Naive thymus-derived CD4-positive, alpha-beta T cell (primary cell): ENCODE measurements at regions not wholly inside any gene's neighbourhood (a gene's known extent, or its start where the extent isn't known, plus 50 kb on each side); places are given as distances from the start of the nearest gene placed in this dataset.
A peak's percentile ranks its signal among the peaks of the same experiment; 100 is the strongest.
"Not testable (repeated sequence)": the region's sequence is repeated elsewhere in the genome, so short reads cannot be mapped to it uniquely, and the experiment has no call there.

Experiments used
- ATAC-seq: fragments of 150-1000 bp; cut with Tn5 transposase; 2 replicates; pipeline ENCODE4 v1.10.0; 2021; ENCODE audit warnings: mild to moderate bottlenecking, moderate library complexity
- CTCF ChIA-PET: fragments of 350-600 bp; sonication (Branson Sonifier 250); formaldehyde crosslinking; loops from one replicate; lab custom pipeline; 2021; ENCODE audit warnings: antibody characterized with exemption; lab: Charles Lee
- POLR2A ChIA-PET: fragments of 350-600 bp; sonication (Branson Sonifier 250); formaldehyde crosslinking; loops from one replicate; lab custom pipeline; 2021; ENCODE audit warnings: antibody characterized with exemption, inconsistent platforms; lab: Charles Lee
- DNase-seq, 9 donors: peaks; one replicate each; pipeline versions ENCODE4 v3.0.0 to v3.0.0-alpha.2; 2020 to 2022; ENCODE audit warnings: mixed read lengths in 1 of 9
- H3K27ac ChIP-seq: one replicate; pipeline ENCODE4 v1.7.0; 2013; ENCODE audit warnings: mild to moderate bottlenecking, low read depth, low read length, moderate library complexity
- H3K27me3 ChIP-seq, 2 donors: one replicate each; pipeline ENCODE4 v1.7.0; 2013; ENCODE audit warnings: low read length in 2 of 2, mild to moderate bottlenecking in 2 of 2, moderate library complexity in 2 of 2; ENCODE audit not compliant: control insufficient read depth in 2 of 2, insufficient read depth in 2 of 2
- H3K36me3 ChIP-seq, 3 experiments: 1 replicate in 2 of 3; 2 replicates in 1 of 3; pipeline ENCODE4 v1.7.0; 2013; ENCODE audit warnings: low read length in 3 of 3, mild to moderate bottlenecking in 3 of 3, moderate library complexity in 1 of 3; ENCODE audit not compliant: insufficient read depth in 3 of 3, control insufficient read depth in 2 of 3
- H3K4me1 ChIP-seq, 2 donors: one replicate each; pipeline ENCODE4 v1.7.0; 2013; ENCODE audit warnings: low read length in 2 of 2, mild to moderate bottlenecking in 2 of 2, moderate library complexity in 1 of 2; ENCODE audit not compliant: control insufficient read depth in 2 of 2, insufficient read depth in 2 of 2
- H3K4me3 ChIP-seq: 2 replicates; pipeline ENCODE4 v1.7.0; 2013; ENCODE audit warnings: mild to moderate bottlenecking, low read length
- H3K9me3 ChIP-seq, 3 experiments: 1 replicate in 2 of 3; 2 replicates in 1 of 3; pipeline ENCODE4 v1.7.0; 2013; ENCODE audit warnings: low read length in 3 of 3; ENCODE audit not compliant: control insufficient read depth in 2 of 3
- H3K27ac Mint-ChIP-seq, 9 donors: one replicate each; pipeline ENCODE4 v1.8.0; 2020 to 2022; ENCODE audit warnings: mixed read lengths in 9 of 9, mild to moderate bottlenecking in 8 of 9, moderate library complexity in 5 of 9, inconsistent platforms in 2 of 9
- H3K27me3 Mint-ChIP-seq, 5 donors: one replicate each; pipeline ENCODE4 v1.8.0; 2021 to 2022; ENCODE audit warnings: mixed read lengths in 5 of 5, mild to moderate bottlenecking in 1 of 5
- H3K36me3 Mint-ChIP-seq, 5 donors: one replicate each; pipeline ENCODE4 v1.8.0; 2020 to 2022; ENCODE audit warnings: mixed read lengths in 5 of 5, mild to moderate bottlenecking in 3 of 5, inconsistent platforms in 1 of 5
- H3K4me1 Mint-ChIP-seq, 7 donors: one replicate each; pipeline ENCODE4 v1.8.0; 2020 to 2022; ENCODE audit warnings: mixed read lengths in 7 of 7, mild to moderate bottlenecking in 3 of 7, inconsistent platforms in 1 of 7
- H3K4me3 Mint-ChIP-seq, 10 donors: one replicate each; pipeline ENCODE4 v1.8.0; 2020 to 2022; ENCODE audit warnings: mild to moderate bottlenecking in 10 of 10, mixed read lengths in 10 of 10, moderate library complexity in 6 of 10, inconsistent platforms in 2 of 10
- H3K9me3 Mint-ChIP-seq, 11 donors: one replicate each; pipeline ENCODE4 v1.8.0; 2020 to 2022; ENCODE audit warnings: mixed read lengths in 11 of 11, mild to moderate bottlenecking in 4 of 11, inconsistent platforms in 1 of 11, moderate library complexity in 1 of 11
- intact Hi-C, 2 donors: fragments of 100-400 bp; cut with micrococcal nuclease; formaldehyde crosslinking; loops; one replicate each; pipeline ENCODE4 v1.15.1; 2023

DNA sequence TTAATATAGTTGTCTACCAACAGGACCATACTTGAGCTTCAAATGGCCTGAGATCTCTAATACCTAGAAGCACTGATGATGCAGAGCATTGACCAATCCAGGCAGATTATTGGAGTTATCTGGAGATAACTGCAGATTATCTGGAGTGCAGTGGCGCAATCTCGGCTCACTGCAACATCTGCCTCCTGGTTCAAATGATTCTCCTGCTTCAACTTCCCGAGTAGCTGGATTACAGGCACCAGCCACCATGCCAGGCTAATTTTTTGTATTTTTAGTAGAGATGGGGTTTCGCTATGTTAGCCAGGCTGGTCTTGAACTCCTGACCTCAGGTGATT is 1225.4 kb upstream of the ZEB2 start:
- intact Hi-C loops, H3K4me3 Mint-ChIP-seq, H3K9me3 Mint-ChIP-seq, H3K36me3 Mint-ChIP-seq, H3K27ac ChIP-seq, H3K36me3 ChIP-seq, H3K4me3 ChIP-seq, POLR2A ChIA-PET, CTCF ChIA-PET, H3K9me3 ChIP-seq, H3K27me3 Mint-ChIP-seq, H3K27me3 ChIP-seq, DNase-seq, H3K4me1 ChIP-seq, H3K27ac Mint-ChIP-seq, ATAC-seq: not testable (repeated sequence)
- H3K4me1 Mint-ChIP-seq, result peaks cover 0 to 12% (median 0%) of the 10 kb centered on the region in 7 donors

DNA sequence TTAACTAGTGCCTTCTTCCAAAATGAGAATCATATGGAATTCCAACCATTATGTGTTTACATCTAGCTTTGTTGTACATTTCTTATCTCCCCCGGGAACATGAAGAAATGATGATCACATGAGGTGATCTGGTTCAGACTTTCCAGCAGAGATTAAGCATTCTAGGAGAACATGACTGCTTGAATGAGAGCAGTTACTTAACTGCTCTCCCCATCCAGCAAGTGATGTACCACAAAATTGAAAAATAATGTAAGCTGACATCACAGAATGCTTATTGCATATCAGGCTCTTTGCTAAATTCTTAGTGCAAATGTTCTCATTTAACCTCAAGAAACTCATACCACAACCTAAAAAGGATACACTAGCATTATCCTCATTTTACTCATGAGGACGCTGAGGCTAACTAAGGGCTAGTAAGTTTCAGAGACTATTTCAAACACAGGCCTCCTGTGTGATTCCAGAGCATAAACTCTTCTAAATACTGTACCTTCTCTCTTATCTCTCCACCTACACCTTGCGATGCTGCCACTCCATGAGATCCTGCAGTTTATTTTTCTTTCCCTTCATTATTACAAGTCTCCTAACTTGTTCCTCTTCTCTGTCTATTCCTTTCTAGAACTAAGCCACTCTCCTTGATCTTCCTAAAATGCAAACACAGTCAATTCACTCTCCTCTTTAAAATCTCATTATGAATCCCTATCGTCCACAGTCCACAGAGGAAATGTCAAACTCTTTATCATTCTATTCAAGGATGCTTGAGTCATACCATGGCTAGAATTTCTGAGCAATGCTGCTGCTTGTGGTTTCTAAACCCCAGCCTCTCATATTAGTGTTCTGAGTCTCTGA is 1224.8 kb upstream of the ZEB2 start:
- no peaks in the 10 kb centered on the region for H3K36me3 Mint-ChIP-seq
- ATAC-seq, result peak; percentile 83
- no peak overlapping the region for H3K27ac Mint-ChIP-seq
- no peaks in the 10 kb centered on the region for H3K4me1 ChIP-seq
- no peak overlapping the region for H3K4me3 ChIP-seq
- H3K4me1 Mint-ChIP-seq, result peaks cover 0 to 14% (median 0%) of the 10 kb centered on the region in 7 donors
- H3K9me3 Mint-ChIP-seq, result peaks cover 0 to 9% (median 3%) of the 10 kb centered on the region in 11 donors
- H3K36me3 ChIP-seq, result no peaks in the 10 kb centered on the region
- DNase-seq, result no peak
- no peak overlapping the region for H3K4me3 Mint-ChIP-seq
- intact Hi-C loops, result no loop called here
- no peaks in the 10 kb centered on the region for H3K27me3 ChIP-seq
- H3K9me3 ChIP-seq, result no peaks in the 10 kb centered on the region
- POLR2A ChIA-PET, result no interaction called here
- CTCF ChIA-PET, result no interaction called here
- no peaks in the 10 kb centered on the region for H3K27me3 Mint-ChIP-seq
- H3K27ac ChIP-seq, result no peak overlapping the region

DNA sequence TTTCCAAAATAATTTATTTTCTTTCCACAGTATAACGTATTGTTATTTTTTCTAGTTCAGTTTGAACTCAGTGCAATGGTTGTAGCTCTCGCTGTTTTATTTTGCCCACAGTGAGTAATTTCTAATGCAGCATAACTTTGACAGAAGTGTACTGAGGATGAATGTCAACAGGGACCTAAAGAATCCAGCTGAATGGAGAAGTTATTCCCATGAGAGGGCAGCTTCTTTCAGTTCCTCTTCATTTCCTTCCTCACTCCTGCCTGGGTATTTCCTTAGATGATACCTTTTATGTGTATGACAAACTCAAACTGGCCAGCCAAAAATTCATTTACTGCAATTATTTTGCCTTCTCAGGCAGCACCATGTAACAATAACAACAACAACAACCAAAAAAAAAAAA is 1223.1 kb upstream of the ZEB2 start:
- CTCF ChIA-PET, result no interaction called here

DNA sequence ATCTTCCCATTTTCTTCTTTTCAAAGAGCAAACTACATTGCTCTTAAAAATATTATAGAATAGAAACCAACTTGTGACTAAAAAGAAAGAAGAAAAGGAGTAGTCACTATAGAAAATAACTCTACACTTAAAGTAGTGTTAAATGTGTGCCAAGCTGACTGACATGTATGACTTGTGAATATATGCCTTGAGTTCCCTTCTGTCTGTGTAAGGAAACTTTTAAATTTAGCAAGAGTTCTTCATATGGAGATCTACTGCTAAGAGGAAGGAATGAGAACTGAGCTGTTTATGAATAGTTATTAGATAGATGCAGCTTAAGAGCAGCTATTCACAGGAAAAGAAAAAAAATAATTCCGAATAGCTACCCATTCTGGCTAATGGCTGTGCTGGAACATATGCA is 1221.7 kb upstream of the ZEB2 start:
- intact Hi-C loops, result no loop called here
- Mint-ChIP-seq H3K27ac (no peak overlapping the region), H3K27me3 (no peaks in the 10 kb centered on the region), H3K4me3 (no peak overlapping the region), H3K4me1 (peaks cover 0 to 6% (median 0%) of the 10 kb centered on the region in 7 donors), H3K9me3 (peaks cover 0 to 5% (median 0%) of the 10 kb centered on the region in 11 donors), H3K36me3 (no peaks in the 10 kb centered on the region)
- Histone ChIP-seq H3K9me3 (no peaks in the 10 kb centered on the region), H3K4me1 (no peaks in the 10 kb centered on the region), H3K27ac (no peak overlapping the region), H3K27me3 (no peaks in the 10 kb centered on the region), H3K36me3 (no peaks in the 10 kb centered on the region), H3K4me3 (no peak overlapping the region)
- no peak for DNase-seq
- ChIA-PET CTCF (no interaction called here), POLR2A (no interaction called here)
- no peak for ATAC-seq

More for the DNA sequence above, 1223.1 kb upstream of the ZEB2 start:
- Histone ChIP-seq H3K4me1 (no peaks in the 10 kb centered on the region), H3K27me3 (no peaks in the 10 kb centered on the region), H3K27ac (no peak overlapping the region), H3K4me3 (no peak overlapping the region), H3K36me3 (no peaks in the 10 kb centered on the region), H3K9me3 (no peaks in the 10 kb centered on the region)
- H3K27ac Mint-ChIP-seq, result no peak overlapping the region
- DNase-seq (no peak), ATAC-seq (peak; percentile 45)
- no peaks in the 10 kb centered on the region for H3K36me3 Mint-ChIP-seq
- intact Hi-C loops, result no loop called here
- H3K4me1 Mint-ChIP-seq, result peaks cover 0 to 6% (median 0%) of the 10 kb centered on the region in 7 donors
- peaks cover 0 to 9% (median 3%) of the 10 kb centered on the region in 11 donors for H3K9me3 Mint-ChIP-seq
- H3K4me3 Mint-ChIP-seq, result no peak overlapping the region
- no peaks in the 10 kb centered on the region for H3K27me3 Mint-ChIP-seq
- POLR2A ChIA-PET, result no interaction called here

DNA sequence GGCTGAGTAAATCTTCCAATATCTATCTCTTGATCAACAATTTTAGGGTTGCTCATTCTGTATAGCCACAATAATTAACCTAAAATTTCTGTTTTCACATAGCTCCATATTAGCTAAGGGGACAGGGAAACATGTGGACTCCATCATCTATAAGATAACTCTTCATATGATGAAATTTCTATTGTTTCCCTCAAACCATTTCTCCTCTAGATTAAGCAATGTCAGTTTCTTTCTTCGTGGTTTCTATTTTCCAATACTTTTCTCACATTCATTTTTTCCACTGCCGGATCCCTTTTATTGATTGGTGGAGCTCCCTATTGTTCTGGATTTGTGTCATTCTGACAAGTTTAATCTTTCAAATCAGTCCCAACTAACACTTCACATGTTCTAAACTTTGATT is 1221.3 kb upstream of the ZEB2 start:
- POLR2A ChIA-PET, result no interaction called here
- H3K4me1 ChIP-seq, result no peaks in the 10 kb centered on the region
- DNase-seq (no peak), ATAC-seq (no peak)
- Mint-ChIP-seq H3K4me1 (peaks cover 0 to 6% (median 0%) of the 10 kb centered on the region in 7 donors), H3K27me3 (no peaks in the 10 kb centered on the region), H3K4me3 (no peak overlapping the region), H3K9me3 (peaks cover 0 to 5% (median 0%) of the 10 kb centered on the region in 11 donors), H3K36me3 (no peaks in the 10 kb centered on the region), H3K27ac (no peak overlapping the region)
- H3K27me3 ChIP-seq, result no peaks in the 10 kb centered on the region
- H3K36me3 ChIP-seq, result no peaks in the 10 kb centered on the region
- intact Hi-C loops, result no loop called here
- no peak overlapping the region for H3K27ac ChIP-seq
- CTCF ChIA-PET, result no interaction called here
- no peak overlapping the region for H3K4me3 ChIP-seq
- H3K9me3 ChIP-seq, result no peaks in the 10 kb centered on the region

DNA sequence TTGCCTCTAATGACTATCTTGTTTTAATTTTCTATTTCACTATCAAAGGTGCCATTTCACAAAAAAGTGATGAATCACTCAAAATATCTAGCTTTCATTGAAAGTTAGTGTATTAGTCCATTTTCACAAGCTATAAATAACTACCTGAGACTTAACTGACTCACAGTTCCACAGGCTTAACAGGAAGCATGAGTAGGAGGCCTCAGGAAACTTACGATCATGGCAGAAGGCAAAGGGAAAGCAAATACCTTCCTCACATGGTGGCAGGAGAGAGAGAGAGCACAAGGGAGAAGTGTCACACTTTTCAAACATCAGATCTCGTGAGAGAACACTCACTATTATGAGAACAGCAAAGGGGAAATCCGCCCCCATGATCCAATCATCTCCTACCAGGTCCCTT is 1220.4 kb upstream of the ZEB2 start:
- POLR2A ChIA-PET, result no interaction called here
- no peaks in the 10 kb centered on the region for H3K36me3 Mint-ChIP-seq
- intact Hi-C loops, result no loop called here

DNA sequence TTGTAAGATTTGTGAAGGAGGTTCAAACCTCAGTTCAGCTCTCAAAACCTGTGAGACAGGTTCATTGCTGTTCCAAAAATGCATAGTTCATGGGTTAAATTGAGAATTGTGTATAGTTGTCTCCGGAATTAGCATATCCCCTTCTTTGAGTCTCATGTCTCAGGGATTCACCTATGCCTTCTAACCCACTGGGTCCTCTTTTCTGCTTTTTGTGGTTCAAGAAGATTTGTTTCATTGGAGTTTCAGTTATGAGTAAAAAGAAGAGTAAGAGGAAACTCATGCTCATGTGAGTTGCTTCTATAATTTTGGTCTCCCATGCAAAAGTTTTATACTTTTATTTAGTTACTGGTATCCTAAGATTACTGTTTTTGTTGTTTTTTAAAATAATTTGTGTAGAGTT is 1219.8 kb upstream of the ZEB2 start:
- Mint-ChIP-seq H3K9me3 (peaks cover 0 to 5% (median 0%) of the 10 kb centered on the region in 11 donors), H3K27me3 (no peaks in the 10 kb centered on the region), H3K4me1 (peaks cover 0 to 3% (median 0%) of the 10 kb centered on the region in 7 donors), H3K36me3 (no peaks in the 10 kb centered on the region), H3K27ac (no peak overlapping the region), H3K4me3 (no peak overlapping the region)
- ChIA-PET CTCF (no interaction called here), POLR2A (no interaction called here)
- Histone ChIP-seq H3K27me3 (no peaks in the 10 kb centered on the region), H3K9me3 (no peaks in the 10 kb centered on the region), H3K36me3 (no peaks in the 10 kb centered on the region), H3K4me3 (no peak overlapping the region), H3K27ac (no peak overlapping the region), H3K4me1 (no peaks in the 10 kb centered on the region)
- intact Hi-C loops, result no loop called here
- no peak for ATAC-seq
- no peak for DNase-seq

More for the DNA sequence above, 1220.4 kb upstream of the ZEB2 start:
- Mint-ChIP-seq H3K27ac (no peak overlapping the region), H3K9me3 (peaks cover 0 to 5% (median 0%) of the 10 kb centered on the region in 11 donors), H3K27me3 (no peaks in the 10 kb centered on the region), H3K4me3 (no peak overlapping the region), H3K4me1 (peaks cover 0 to 6% (median 0%) of the 10 kb centered on the region in 7 donors)
- Histone ChIP-seq H3K27me3 (no peaks in the 10 kb centered on the region), H3K27ac (no peak overlapping the region), H3K36me3 (no peaks in the 10 kb centered on the region), H3K4me3 (no peak overlapping the region), H3K9me3 (no peaks in the 10 kb centered on the region), H3K4me1 (no peaks in the 10 kb centered on the region)
- DNase-seq, result no peak
- no peak for ATAC-seq
- CTCF ChIA-PET, result no interaction called here
